Endometrium (tissue), 2 donors: ENCODE measurements at regions not wholly inside any gene's neighbourhood (a gene's known extent, or its start where the extent isn't known, plus 50 kb on each side); places are given as distances from the start of the nearest gene placed in this dataset.
"Not testable (repeated sequence)": the region's sequence is repeated elsewhere in the genome, so short reads cannot be mapped to it uniquely, and the experiment has no call there.

Experiments
- FAIRE-seq: peaks from 2 replicates; lab custom pipeline; 2012; peaks lifted over from hg19 to GRCh38; lab: Jason Lieb, UNC
- donor health status: control.
- donor health status: control.

DNA sequence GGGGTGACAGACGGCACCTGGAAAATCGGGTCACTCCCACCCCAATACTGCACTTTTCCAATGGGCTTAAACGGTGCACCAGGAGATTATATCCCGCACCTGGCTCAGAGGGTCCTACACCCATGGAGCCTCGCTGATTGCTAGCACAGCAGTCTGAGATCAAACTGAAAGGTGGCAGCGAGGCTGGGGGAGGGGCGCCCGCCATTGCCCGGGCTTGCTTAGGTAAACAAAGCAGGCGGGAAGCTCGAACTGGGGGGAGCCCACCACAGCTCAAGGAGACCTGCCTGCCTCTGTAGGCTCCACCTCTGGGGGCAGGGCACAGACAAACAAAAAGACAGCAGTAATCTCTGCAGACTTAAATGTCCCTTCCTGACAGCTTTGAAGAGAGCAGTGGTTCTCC is 208.1 kb downstream of the SLC38A4 start:
- not testable (repeated sequence) for FAIRE-seq

DNA sequence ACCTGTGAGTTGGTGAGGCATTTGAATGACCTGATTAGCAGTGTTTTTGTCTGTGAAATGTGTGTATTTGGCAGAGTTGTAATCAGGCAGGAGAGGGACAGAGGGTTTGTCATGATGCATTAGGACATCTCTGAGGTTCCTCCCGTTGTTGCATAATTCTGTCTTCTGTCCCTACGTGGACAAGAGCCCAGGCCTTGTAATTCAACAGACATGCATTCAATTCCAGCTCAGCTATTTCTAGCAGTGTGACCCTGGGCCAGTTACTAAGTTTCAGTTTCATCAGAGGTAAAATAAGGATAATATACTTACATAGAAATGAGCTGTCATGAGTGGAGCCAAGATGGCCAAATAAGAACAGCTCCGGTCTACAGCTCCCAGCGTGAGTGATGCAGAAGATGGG is 208.6 kb downstream of the SLC38A4 start:
- no peak for FAIRE-seq

DNA sequence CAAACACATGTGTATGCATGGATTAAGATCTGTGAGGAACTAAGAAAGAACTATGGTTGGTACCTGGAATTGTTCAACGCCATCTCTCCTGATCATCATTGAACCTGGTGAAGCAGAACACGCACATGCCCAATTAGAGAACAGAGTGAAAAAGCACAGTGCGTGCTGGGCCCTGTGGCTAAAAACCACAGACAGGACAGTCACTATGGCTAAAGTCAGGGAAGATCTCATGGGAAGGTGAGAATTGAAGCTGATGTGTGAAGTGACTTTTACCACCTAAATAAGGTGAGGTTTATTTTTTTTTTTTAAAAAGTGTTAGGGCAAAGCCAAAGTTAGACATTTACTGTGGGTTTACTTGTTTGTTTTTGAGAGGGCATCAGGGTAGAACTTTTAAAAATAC is 215.0 kb downstream of the SLC38A4 start:
- FAIRE-seq: no peak

DNA sequence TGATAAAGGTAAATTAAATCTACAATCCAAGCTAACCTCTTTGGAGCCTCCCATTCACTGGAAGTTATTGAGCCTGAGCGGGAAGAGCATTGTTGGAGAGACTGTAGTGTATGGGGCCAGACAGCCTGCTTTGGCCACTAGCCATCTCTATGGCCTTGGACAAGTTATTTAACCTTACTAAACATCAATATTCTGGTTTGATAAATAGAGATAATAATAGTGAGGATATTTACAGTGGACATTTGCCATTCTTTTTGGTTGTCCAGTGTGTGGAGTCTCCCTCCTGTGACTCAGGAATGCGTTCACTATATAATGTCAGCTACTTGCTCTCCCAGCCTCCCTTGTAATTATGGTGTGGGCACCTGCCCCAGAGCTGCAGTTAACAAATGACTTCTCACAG is 216.1 kb downstream of the SLC38A4 start:
- FAIRE-seq: no peak

DNA sequence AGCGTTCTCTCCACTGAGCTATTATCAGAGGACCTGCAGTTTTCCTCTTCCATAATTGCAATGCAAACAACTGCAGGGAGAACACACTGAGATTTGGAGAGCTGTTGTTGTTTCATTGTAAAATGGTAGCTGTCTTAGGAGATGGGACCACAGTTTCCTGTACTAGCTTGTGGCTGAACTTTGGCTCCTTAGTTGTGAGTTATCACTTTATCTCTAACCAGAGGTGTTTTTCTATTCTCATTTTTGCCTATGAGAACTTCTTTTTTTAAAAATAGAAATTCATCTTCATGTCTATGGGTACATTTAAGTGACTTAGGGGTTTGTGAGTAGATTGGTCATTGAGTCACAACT is 216.5 kb downstream of the SLC38A4 start:
- no peak for FAIRE-seq

DNA sequence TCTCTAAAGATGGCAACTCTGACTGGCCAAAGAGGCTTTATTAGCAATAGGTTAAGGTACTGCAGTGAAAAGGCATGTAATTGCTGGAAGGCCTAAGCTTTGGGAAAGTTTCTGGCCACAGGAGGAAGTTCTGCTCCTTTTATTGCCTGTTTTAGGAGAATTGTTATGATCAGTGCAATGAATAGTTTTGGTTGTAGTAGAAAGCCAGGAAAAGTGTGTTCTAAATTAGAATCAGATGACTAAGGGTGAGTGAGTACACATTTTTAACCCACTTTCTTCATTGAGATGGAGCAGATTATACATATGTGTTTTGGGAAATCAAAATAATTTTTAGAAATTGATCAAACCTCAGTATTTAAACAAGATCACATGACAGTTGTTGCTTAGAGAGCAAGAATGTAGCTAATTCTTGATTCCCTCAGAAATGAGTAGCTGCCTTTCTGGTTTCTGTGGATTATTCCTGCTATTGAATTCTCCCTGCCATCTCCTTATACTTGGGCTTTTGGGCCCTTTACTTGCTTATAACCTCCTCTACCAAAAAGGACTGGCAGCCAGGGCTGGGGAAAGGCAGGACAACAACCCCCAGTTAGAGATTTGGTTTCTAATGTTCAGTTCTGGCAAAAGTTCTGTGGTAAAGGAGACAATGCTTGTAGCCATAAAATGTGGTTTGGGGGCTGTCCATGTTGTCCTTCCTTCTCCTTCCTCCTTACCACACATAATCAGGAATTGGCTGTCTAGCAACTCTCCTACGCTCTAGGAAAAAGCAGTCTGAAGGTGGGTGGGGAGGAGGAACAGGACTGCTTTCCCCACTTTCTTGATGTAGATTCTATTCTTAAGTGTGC is 217.1 kb downstream of the SLC38A4 start:
- FAIRE-seq: peak; percentile 88

DNA sequence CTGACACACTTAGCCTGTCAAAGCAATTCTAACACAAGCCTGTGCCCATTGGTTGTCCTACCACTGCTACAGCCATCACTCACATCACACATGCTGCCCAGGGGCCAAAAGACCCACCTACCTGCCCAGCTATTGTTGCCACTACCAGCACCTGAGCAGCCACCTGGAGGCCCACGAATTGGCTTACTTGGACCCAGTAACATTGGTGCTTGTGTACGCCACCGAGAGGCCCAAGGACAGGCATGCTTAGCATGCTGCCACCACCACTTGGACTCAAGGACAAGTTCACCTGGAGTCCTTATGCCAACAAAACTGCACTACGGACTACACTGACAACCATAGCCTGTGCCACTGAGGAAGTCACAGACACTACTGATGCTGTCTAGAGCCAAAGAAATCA is 221.1 kb downstream of the SLC38A4 start:
- no peak for FAIRE-seq

DNA sequence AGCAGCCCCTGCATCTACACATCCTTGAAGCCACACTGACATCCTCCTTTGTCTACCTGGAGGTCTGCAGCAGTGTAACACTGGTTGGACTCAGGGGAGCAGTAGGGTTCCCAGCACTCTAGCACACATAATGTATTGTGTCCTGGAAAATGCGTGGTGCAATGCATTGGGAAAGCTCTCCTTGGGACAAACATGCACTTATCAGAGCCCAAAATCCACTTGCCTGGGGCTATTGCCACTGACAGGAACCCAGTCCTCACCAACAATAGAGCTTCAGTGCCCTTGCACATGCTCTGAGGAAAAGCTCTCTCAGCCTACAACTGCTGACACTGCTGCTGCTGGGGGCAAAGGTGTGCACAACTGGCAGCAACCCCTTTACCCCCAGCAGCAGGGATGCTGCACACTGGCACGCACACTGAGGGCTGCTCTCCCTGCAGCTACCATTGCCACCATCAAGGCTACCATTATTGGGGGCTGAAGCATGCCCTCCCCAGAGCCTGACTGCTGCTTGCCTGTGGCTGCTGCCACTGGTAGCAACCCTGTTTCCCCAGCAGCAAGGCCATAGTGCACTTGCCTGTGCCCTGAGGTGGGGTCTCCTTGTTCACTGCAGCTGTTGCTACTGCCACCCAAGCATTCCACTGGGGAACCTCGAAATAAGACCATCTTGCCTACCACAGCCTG is 221.9 kb downstream of the SLC38A4 start:
- FAIRE-seq: no peak

DNA sequence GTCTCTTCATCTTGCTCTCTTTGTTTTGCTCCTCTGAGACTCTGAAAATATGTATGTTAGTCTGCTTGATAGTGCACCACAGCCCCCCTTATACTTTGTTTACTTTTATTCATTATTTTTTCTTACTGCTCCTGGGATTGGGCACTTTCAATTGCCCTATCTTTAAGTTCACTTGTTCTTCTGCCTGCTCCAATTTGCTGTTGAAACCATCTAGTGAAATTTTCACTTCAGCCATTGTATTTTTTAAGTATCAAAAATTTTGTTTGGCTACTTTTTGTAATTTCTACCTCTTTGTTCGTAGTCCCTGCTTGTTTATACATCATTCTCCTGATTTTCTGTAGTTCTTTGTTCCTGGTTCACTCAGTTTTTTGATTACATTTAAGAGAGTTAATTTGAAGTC is 223.3 kb downstream of the SLC38A4 start:
- no peak for FAIRE-seq

DNA sequence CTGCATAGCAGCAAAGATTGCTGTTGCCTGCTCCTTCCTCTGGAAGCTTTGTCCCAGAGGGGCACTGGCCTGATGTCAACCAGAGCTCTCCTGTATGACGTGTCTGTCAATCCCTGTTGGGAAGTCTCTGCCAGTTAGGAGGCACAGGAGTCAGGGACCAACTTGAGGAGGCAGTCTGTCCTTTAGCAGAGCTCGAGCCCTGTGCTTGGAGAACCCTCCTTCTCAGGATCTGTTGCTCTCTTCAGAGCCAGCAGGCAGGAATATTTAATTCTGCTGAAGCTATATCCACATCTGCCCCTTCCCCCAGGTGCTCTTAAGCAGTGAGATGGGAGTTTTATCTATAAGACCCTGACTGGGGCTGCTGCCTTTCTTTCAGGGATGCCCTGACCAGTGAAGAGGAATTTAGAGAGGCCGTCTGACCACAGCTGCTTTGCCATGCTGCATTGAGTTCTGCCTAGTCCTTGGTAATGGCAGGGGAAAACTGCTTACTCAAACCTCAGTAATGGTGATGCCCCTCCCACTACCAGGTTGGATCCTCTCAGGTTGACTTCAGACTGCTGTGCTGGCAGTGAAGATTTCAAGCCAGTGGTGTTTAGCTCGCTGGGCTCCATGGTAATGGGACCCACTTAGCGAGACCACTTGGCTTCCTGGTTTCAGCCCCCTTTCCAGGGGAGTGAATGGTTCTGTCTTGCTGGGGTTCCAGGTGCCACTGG is 218.6 kb upstream of the SLC38A2 start:
- FAIRE-seq: no peak

DNA sequence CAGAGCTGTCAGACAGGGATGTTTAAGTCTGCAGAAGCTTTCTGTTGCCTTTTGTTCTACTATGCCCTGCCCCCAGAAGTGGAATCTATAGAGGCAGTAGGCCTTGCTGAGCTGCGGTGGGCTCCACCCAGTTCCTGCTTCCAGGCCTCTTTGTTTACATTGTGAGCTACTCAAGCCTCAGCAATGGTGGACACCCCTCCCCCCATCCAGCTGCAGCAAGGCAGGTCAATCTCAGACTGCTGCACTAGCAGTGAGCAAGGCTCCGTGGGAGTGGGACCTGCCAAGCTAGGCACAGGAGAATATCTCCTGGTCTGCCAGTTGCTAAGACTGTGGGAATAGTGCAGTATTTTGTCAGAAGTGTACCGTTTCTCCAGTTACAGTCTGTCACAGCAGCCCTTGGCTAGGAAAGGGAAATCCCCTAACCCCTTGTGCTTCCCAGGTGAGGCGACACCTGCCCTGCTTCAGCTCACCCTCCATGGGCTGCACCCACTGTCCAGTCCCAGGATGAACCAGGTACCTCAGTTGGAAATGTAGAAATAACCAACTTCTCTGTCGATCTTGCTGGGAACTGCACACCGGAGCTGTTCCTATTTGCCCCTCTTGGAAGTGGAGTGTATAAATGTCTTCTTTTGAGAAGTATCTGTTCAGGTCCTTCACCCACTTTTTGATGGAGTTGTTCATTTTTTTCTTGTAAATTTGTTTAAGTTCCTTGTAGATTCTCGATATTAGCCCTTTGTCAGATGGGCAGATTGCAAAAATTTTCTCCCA is 213.5 kb upstream of the SLC38A2 start:
- FAIRE-seq: no peak

DNA sequence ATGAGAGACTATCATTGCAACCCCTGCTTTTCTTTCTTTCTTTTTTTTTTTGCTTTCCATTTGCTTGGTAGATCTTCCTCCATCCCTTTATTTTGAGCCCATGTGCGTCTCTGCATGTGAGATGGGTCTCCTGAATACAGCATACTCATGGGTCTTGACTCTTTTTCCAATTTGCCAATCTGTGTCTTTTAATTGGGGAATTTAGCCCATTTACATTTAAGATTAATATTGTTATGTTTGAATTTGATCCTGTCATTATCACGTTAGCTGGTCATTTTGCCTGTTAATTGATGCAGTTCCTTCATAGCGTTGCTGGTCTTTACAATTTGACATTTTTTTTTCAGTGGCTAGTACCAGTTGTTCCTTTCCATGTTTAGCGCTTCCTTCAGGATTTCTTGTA is 211.5 kb upstream of the SLC38A2 start:
- FAIRE-seq: not testable (repeated sequence)

DNA sequence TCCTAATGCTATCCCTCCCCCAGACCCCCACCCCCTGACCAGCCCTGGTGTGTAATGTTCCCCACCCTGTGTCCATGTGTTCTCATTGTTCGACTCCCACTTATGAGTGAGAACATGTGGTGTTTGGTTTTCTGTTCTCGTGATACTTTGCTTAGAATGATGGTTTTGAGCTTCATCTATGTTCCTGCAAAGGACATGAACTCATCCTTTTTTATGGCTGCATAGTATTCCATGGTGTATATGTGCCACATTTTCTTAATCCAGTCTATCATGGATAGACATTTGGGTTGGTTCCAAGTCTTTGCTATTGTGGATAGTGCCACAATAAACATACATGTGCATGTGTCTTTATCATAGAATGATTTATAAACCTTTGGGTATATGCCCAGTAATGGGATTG is 209.4 kb upstream of the SLC38A2 start:
- not testable (repeated sequence) for FAIRE-seq

DNA sequence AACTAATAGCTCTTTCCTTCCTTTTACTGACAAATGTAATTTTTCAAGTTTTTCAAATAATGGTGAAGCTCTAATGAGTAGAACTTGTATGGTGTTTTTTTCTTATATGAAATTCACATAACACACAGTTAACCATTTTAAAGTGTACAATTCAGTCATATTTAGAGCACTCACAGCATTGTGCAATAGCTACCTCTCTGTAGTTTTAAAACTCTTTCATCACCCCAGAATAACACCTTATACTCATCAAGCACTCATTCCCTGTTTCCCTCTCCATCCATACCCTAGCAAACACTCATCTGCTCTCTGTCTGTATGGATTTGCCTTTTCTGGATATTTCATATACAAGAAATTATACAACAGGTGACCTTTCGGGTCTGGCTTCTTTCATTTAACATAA is 207.9 kb upstream of the SLC38A2 start:
- no peak for FAIRE-seq

DNA sequence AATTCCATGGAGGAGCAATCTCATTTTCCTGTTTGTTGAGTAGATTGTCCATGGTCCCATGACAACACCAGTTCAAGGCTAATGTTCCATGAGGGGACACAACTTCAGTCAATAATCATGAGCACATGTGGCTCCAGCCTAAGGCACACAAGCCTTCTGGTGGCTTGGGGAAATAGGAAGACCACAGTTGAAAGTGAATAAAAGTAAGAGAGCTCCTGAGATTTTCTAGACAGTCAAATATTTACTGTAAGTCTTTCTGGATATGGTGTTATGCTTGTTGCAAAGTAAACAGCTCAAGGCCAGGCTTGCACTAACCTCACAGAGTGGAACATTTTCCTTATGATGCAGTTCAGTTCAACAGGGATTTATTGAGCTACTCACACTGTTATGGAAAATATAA is 206.9 kb upstream of the SLC38A2 start:
- no peak for FAIRE-seq

DNA sequence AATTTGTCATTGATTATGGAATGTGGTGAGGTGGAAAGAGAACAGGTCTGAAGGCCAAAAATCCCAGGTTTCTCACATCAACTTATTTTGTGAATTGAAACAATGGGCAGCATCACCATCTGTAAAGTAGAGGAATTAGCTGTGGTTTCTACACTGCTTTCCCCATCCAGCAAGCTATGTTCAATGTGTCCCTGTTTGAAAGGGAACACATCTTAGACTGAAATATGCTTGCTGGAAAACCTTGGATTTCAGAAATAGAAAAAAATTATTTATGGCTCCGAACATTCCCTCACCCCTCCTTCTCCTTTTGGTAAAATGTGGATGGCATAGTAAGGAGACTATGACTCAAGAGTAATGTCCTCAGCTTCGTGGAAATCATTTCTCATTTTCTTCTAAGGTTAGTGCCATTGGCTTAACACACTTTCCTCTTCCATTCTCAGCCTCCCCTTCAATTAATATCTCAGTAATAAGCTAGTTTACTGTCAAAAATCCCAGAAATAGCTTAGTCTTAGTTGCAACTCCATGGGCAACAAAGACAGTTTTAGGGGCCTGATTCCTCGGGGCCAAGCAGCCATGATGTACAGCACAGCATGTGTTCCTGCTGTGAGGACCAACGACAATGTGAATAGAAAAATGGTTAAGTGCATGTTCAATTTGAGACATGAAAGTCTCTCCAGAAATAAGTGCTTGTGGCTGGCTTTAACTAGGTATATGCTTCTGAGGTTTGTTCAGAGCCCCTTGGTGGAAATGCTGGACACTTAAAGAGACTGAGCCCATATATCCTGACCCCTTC is 205.8 kb upstream of the SLC38A2 start:
- no peak for FAIRE-seq

DNA sequence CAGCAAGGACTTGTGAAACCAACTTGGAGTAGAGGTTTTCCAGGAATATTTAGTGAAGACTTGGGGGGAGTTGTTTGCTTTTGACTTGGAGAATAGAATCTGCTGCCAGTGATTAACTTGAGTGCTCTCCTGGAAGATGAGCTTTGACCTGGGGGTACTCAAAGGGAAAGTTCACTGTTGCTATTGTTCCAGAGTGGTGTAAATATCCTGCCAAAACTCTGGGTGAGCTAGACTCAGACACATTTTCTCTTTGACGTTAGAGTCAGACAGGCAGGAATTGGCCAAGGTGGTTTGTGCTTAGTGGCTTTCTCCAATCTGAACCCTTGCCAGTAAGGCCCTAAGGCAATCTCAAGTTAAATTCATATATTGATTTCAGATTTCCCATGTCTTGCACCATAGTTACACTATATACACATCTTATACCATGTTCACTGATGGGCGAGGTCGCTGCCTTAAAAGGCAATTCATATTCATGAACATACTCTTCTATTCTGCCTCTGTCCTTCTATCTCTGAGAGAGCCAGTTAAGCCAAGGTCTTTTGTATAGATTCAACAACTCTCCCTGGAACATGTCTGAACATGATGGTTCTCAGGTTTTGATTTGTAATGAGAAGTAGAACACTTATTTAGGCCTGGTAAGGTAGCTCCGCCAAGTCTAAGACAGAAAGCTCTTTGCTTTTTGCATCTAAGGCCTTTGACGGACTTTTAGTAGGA is 204.6 kb upstream of the SLC38A2 start:
- FAIRE-seq: no peak

DNA sequence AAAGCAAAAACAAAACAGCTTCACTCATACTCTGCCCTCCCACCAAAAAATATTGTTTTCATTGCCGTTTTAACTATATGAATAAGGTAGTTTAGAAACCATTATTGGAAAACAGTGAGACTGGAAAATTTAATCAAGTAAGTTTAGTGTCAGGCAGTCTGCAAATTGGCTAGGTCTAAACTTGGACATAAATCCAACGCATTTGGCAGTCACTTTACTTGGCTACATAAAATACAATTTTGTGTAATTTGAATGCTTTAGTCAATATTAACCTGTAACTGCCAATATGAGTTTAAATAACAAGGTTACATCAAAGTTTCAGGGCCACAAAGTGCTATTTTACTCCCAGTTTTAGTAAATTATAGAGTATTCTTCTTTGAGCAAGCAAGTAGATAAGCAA is 202.3 kb upstream of the SLC38A2 start:
- FAIRE-seq: no peak

DNA sequence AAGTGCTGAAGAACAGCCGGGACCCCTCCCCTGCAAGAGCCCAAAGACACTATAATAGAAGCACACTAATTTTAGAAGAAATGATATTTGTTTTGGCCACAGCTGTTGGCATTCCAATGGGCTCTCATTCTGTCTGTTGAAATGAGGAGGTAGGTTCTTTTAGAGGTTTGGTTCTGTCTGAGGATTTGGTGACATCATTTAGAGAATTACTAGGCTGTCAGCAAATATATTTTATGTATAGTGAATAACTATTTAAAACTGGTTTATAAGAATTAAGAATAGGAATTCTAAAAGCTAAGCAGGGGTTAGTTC is 200.7 kb upstream of the SLC38A2 start:
- FAIRE-seq: no peak

DNA sequence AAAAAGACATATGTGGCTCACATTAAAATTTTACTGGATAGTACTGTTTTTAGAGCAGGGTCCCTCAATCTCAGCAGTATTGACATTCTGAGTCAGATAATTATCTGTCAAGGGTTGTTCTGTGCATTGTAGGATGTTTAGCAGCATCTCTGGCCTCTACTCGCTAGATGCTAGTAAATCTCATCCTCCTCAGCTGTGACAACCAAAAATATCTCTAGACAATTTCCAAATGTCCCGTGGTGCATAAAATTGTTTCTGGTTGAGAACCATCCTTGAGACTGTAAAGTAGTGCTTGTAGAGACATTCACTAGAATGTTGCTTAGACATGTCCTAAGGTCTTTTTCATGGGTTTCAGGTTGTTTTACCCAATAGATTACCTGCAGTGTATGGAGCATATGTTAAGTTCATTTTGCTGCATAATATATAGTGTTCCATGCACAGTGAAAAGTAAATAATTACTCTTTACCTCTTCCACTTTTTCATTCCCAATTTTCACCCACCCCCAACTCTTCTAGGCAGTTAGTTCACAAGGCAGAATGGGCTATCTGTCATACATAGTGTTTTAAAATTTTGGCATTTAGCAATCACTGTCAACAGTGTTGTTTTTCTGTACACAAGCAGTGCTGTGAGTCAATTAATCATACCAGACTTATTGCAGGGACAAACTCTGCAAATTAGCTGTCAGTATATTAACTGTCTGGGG is 200.2 kb upstream of the SLC38A2 start:
- no peak for FAIRE-seq

DNA sequence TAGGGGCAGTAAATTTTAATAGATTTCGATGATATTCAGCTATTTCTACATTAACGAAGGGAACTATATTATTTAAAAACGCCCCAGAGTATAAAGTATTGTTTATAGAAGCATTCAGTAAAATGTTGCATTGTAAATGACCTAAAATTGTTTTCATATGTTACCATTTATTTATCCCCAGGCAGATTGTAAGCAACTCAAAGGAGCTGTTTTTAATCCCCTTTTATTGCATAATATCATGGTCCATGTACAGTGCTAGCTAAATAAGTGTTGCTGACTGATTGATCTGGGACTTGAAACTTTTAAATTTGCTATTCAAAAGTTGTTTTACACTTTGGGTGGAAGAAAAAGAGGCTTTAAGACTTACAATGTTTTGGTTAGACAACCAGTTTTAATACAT is 199.0 kb upstream of the SLC38A2 start:
- FAIRE-seq: peak; percentile 65
